Type B pancreatic cell (in vitro differentiated cells): ENCODE measurements at regions not wholly inside any gene's neighbourhood (a gene's known extent, or its start where the extent isn't known, plus 50 kb on each side); places are given as distances from the start of the nearest gene placed in this dataset.
A peak's percentile ranks its signal among the peaks of the same experiment; 100 is the strongest.
"Not testable (repeated sequence)": the region's sequence is repeated elsewhere in the genome, so short reads cannot be mapped to it uniquely, and the experiment has no call there.

Experiments
- DNase-seq: peaks from one replicate; pipeline ENCODE4 v3.0.0; 2021; ENCODE audit warnings: mixed read lengths; ENCODE audit not compliant: unreplicated experiment; ENCODE audit errors: extremely low spot score
- H3K27ac Mint-ChIP-seq: 2 replicates; pipeline ENCODE4 v1.8.0; 2021; ENCODE audit warnings: mild to moderate bottlenecking, mixed read lengths
- H3K27me3 Mint-ChIP-seq: 2 replicates; pipeline ENCODE4 v1.8.0; 2021; ENCODE audit warnings: mixed read lengths
- H3K36me3 Mint-ChIP-seq: 2 replicates; pipeline ENCODE4 v1.8.0; 2021; ENCODE audit warnings: mixed read lengths
- H3K4me1 Mint-ChIP-seq: one replicate; pipeline ENCODE4 v1.8.0; 2021; ENCODE audit warnings: mixed read lengths; ENCODE audit not compliant: unreplicated experiment
- H3K4me3 Mint-ChIP-seq: 2 replicates; pipeline ENCODE4 v1.8.0; 2021; ENCODE audit warnings: mild to moderate bottlenecking, mixed read lengths
- H3K9me3 Mint-ChIP-seq: 2 replicates; pipeline ENCODE4 v1.8.0; 2021; ENCODE audit warnings: mixed read lengths
- CTCF ChIP-seq: fragments of 200-600 bp; sonication (generic); conservative IDR thresholded peaks from 2 replicates; pipeline ENCODE4 v1.5.0; 2021; ENCODE audit warnings: antibody characterized with exemption, mild to moderate bottlenecking

GRCh38 chr11:3476084-3476936 lies 97.4 kb upstream of the ZNF195 start:
- not testable (repeated sequence) for DNase-seq, H3K36me3 Mint-ChIP-seq, H3K9me3 Mint-ChIP-seq, H3K4me1 Mint-ChIP-seq
- H3K27ac Mint-ChIP-seq = peak overlapping the region; percentile 94
- peak overlapping the region; percentile 80 for H3K4me3 Mint-ChIP-seq
- TF ChIP-seq CTCF = peak; percentile 56
- H3K27me3 Mint-ChIP-seq = peaks cover 13% of the 10 kb centered on the region

- not testable (repeated sequence) for H3K36me3 Mint-ChIP-seq, H3K9me3 Mint-ChIP-seq, H3K27ac Mint-ChIP-seq, H3K4me1 Mint-ChIP-seq, DNase-seq, H3K4me3 Mint-ChIP-seq
- peaks cover 30% of the 10 kb centered on the region for H3K27me3 Mint-ChIP-seq
Observed at GRCh38 chr11:3468963-3469362, 90.0 kb upstream of the ZNF195 start.

GRCh38 chr11:3467599-3467998 lies 88.7 kb upstream of the ZNF195 start:
- not testable (repeated sequence) for H3K4me3 Mint-ChIP-seq, DNase-seq, H3K4me1 Mint-ChIP-seq, H3K9me3 Mint-ChIP-seq, H3K36me3 Mint-ChIP-seq, H3K27ac Mint-ChIP-seq
- peaks cover 22% of the 10 kb centered on the region for H3K27me3 Mint-ChIP-seq

- not testable (repeated sequence) for H3K27ac Mint-ChIP-seq, H3K4me1 Mint-ChIP-seq, H3K9me3 Mint-ChIP-seq, H3K4me3 Mint-ChIP-seq, H3K36me3 Mint-ChIP-seq, DNase-seq
- H3K27me3 Mint-ChIP-seq = peaks cover 57% of the 10 kb centered on the region
Observed at GRCh38 chr11:3455666-3456065, 76.7 kb upstream of the ZNF195 start.

GRCh38 chr11:3454844-3455243 lies 75.9 kb upstream of the ZNF195 start:
- TF ChIP-seq CTCF = peak; percentile 80
- not testable (repeated sequence) for DNase-seq
- peak overlapping the region; percentile 49 for H3K4me3 Mint-ChIP-seq

GRCh38 chr11:3453596-3454256 lies 74.8 kb upstream of the ZNF195 start:
- not testable (repeated sequence) for H3K36me3 Mint-ChIP-seq, H3K4me3 Mint-ChIP-seq, H3K27ac Mint-ChIP-seq, H3K4me1 Mint-ChIP-seq, H3K9me3 Mint-ChIP-seq, DNase-seq
- peaks cover 53% of the 10 kb centered on the region for H3K27me3 Mint-ChIP-seq

More at GRCh38 chr11:3454844-3455243, 75.9 kb upstream of the ZNF195 start:
- not testable (repeated sequence) for H3K27ac Mint-ChIP-seq, H3K36me3 Mint-ChIP-seq, H3K4me1 Mint-ChIP-seq, H3K9me3 Mint-ChIP-seq
- H3K27me3 Mint-ChIP-seq = peaks cover 50% of the 10 kb centered on the region

- not testable (repeated sequence) for H3K4me3 Mint-ChIP-seq, H3K36me3 Mint-ChIP-seq, H3K9me3 Mint-ChIP-seq, H3K27ac Mint-ChIP-seq, DNase-seq
- Mint-ChIP-seq H3K27me3 (peaks cover 51% of the 10 kb centered on the region), H3K4me1 (peaks cover 12% of the 10 kb centered on the region)
Observed at GRCh38 chr11:3450822-3451221, 71.9 kb upstream of the ZNF195 start.

- H3K4me3 Mint-ChIP-seq, H3K9me3 Mint-ChIP-seq, H3K4me1 Mint-ChIP-seq, H3K36me3 Mint-ChIP-seq, H3K27ac Mint-ChIP-seq, DNase-seq: not testable (repeated sequence)
- peaks cover 32% of the 10 kb centered on the region for H3K27me3 Mint-ChIP-seq
Observed at GRCh38 chr11:3445535-3445934, 66.6 kb upstream of the ZNF195 start.

GRCh38 chr11:3444420-3444744 lies 65.4 kb upstream of the ZNF195 start:
- H3K27ac Mint-ChIP-seq, H3K36me3 Mint-ChIP-seq, H3K9me3 Mint-ChIP-seq, H3K4me1 Mint-ChIP-seq, DNase-seq, H3K4me3 Mint-ChIP-seq: not testable (repeated sequence)
- H3K27me3 Mint-ChIP-seq = peaks cover 40% of the 10 kb centered on the region

- H3K4me1 Mint-ChIP-seq, H3K36me3 Mint-ChIP-seq, H3K27ac Mint-ChIP-seq, H3K4me3 Mint-ChIP-seq, H3K9me3 Mint-ChIP-seq, DNase-seq: not testable (repeated sequence)
- H3K27me3 Mint-ChIP-seq = peaks cover 40% of the 10 kb centered on the region
Observed at GRCh38 chr11:3443700-3444419, 64.9 kb upstream of the ZNF195 start.

GRCh38 chr11:3437441-3437840 lies 58.5 kb upstream of the ZNF195 start:
- H3K27me3 Mint-ChIP-seq = peaks cover 23% of the 10 kb centered on the region
- not testable (repeated sequence) for H3K4me3 Mint-ChIP-seq, H3K36me3 Mint-ChIP-seq, DNase-seq, H3K4me1 Mint-ChIP-seq, H3K9me3 Mint-ChIP-seq, H3K27ac Mint-ChIP-seq
